HAP-1 (cell line): ENCODE measurements at regions not wholly inside any gene's neighbourhood (a gene's known extent, or its start where the extent isn't known, plus 50 kb on each side); places are given as distances from the start of the nearest gene placed in this dataset.
"Not testable (repeated sequence)": the region's sequence is repeated elsewhere in the genome, so short reads cannot be mapped to it uniquely, and the experiment has no call there.

Experiments
- DNase-seq, 2 experiments: peaks; one replicate each; pipeline ENCODE4 v3.0.0-alpha.2; 2016 to 2020; ENCODE audit warnings: low spot score in 2 of 2
- H3K27me3 ChIP-seq: fragments of 250-450 bp; sonication (Bioruptor Pico); 2 replicates; pipeline ENCODE4 v1.5.1; 2020; ENCODE audit warnings: low read depth, mild to moderate bottlenecking, moderate library complexity
- H3K36me3 ChIP-seq: fragments of 250-450 bp; sonication (Bioruptor Pico); replicated peaks from 2 replicates; pipeline ENCODE4 v1.5.1; 2020; ENCODE audit warnings: mild to moderate bottlenecking
- H3K4me1 ChIP-seq: fragments of 250-450 bp; sonication (Bioruptor Pico); 2 replicates; pipeline ENCODE4 v1.5.1; 2020; ENCODE audit warnings: mild to moderate bottlenecking
- H3K4me3 ChIP-seq: fragments of 250-450 bp; sonication (Bioruptor Pico); 2 replicates; pipeline ENCODE4 v1.5.1; 2020; ENCODE audit warnings: mild to moderate bottlenecking, moderate library complexity
- H3K9me3 ChIP-seq: fragments of 250-450 bp; sonication (Bioruptor Pico); 2 replicates; pipeline ENCODE4 v1.5.1; 2020; ENCODE audit warnings: mild to moderate bottlenecking, moderate library complexity
- in situ Hi-C: fragments of 300-500 bp; cut with MboI; formaldehyde crosslinking; loops from 3 replicates; pipeline ENCODE4 v1.14.3; 2020; ENCODE audit warnings: low sequenced_read_pairs, inconsistent platforms, mixed read lengths

- in situ Hi-C loops, H3K36me3 ChIP-seq, H3K9me3 ChIP-seq, H3K4me1 ChIP-seq, H3K27me3 ChIP-seq, H3K4me3 ChIP-seq, DNase-seq: not testable (repeated sequence)
These were observed 1725.3 kb downstream of the SPATA31A7 start for GRCh38 chr9:62915168-62915567.

- H3K4me3 ChIP-seq, DNase-seq, H3K36me3 ChIP-seq, H3K27me3 ChIP-seq, H3K4me1 ChIP-seq, in situ Hi-C loops, H3K9me3 ChIP-seq: not testable (repeated sequence)
These were observed 1725.8 kb downstream of the SPATA31A7 start for GRCh38 chr9:62915661-62916060.

GRCh38 chr9:62918648-62919385 lies 1729.0 kb downstream of the SPATA31A7 start:
- DNase-seq, H3K36me3 ChIP-seq, H3K4me1 ChIP-seq, H3K4me3 ChIP-seq, in situ Hi-C loops, H3K27me3 ChIP-seq, H3K9me3 ChIP-seq: not testable (repeated sequence)

- H3K9me3 ChIP-seq, H3K27me3 ChIP-seq, H3K4me1 ChIP-seq, H3K36me3 ChIP-seq, in situ Hi-C loops, DNase-seq, H3K4me3 ChIP-seq: not testable (repeated sequence)
These were observed 1741.6 kb downstream of the SPATA31A7 start for GRCh38 chr9:62931484-62931883.

- H3K36me3 ChIP-seq, H3K4me1 ChIP-seq, H3K9me3 ChIP-seq, DNase-seq, in situ Hi-C loops, H3K4me3 ChIP-seq, H3K27me3 ChIP-seq: not testable (repeated sequence)
These were observed 1763.0 kb downstream of the SPATA31A7 start for GRCh38 chr9:62952840-62953239.
